Spleen (tissue), 11 donors: ENCODE measurements at regions not wholly inside any gene's neighbourhood (a gene's known extent, or its start where the extent isn't known, plus 50 kb on each side); places are given as distances from the start of the nearest gene placed in this dataset.

ENCODE experiments used
- DNase-seq: peaks from one replicate; pipeline ENCODE4 v3.0.0-alpha.2; 2020
- H3K27ac ChIP-seq, 8 donors: fragments of 200-600 bp; sonication (generic) in 7 of 8; 1 replicate in 4 of 8; 2 replicates in 4 of 8; pipeline versions ENCODE4 v1.5.0 to v1.8.0; 2016 to 2021; ENCODE audit warnings: inconsistent platforms in 4 of 8, mild to moderate bottlenecking in 4 of 8, moderate library complexity in 1 of 8
- H3K27me3 ChIP-seq, 7 donors: fragments of 200-600 bp; sonication (generic) in 6 of 7; replicated peaks in 1 of 7; 1 replicate in 4 of 7; 2 replicates in 3 of 7; pipeline versions ENCODE4 v1.5.0 to v1.8.0; 2016 to 2021; ENCODE audit warnings: inconsistent platforms in 3 of 7, mild to moderate bottlenecking in 1 of 7
- H3K36me3 ChIP-seq, 6 donors: fragments of 200-600 bp; sonication (generic) in 5 of 6; 1 replicate in 4 of 6; 2 replicates in 2 of 6; pipeline versions ENCODE4 v1.5.0 to v1.8.0; 2016 to 2021; ENCODE audit warnings: inconsistent platforms in 2 of 6
- H3K4me1 ChIP-seq, 6 donors: fragments of 200-600 bp; sonication (generic) in 5 of 6; 1 replicate in 3 of 6; 2 replicates in 3 of 6; pipeline versions ENCODE4 v1.5.0 to v1.8.0; 2016 to 2021; ENCODE audit warnings: inconsistent platforms in 3 of 6
- H3K4me3 ChIP-seq, 8 donors: fragments of 200-600 bp; sonication (generic) in 7 of 8; 1 replicate in 4 of 8; 2 replicates in 4 of 8; pipeline versions ENCODE4 v1.5.0 to v1.8.0; 2016 to 2021; ENCODE audit warnings: inconsistent platforms in 4 of 8, mild to moderate bottlenecking in 4 of 8, moderate library complexity in 2 of 8
- H3K9me3 ChIP-seq, 8 donors: fragments of 200-600 bp; sonication (generic) in 7 of 8; 1 replicate in 4 of 8; 2 replicates in 4 of 8; pipeline versions ENCODE4 v1.5.0 to v1.8.0; 2016 to 2021; ENCODE audit warnings: inconsistent platforms in 4 of 8
- CTCF ChIP-seq, 11 experiments: fragments of 200-600 bp in 7 of 11; fragments of 450-650 bp in 4 of 11; sonication (generic) in 4 of 11; IDR thresholded peaks in 8 of 11; conservative IDR thresholded peaks in 3 of 11; 1 replicate in 7 of 11; 2 replicates in 4 of 11; pipeline versions ENCODE4 v1.4.0 to v1.8.0; 2016 to 2021; ENCODE audit warnings: antibody characterized with exemption in 11 of 11, inconsistent platforms in 4 of 11, mild to moderate bottlenecking in 1 of 11
- POLR2A ChIP-seq, 3 donors: fragments of 450-650 bp; IDR thresholded peaks; one replicate each; pipeline ENCODE4 v1.5.1; 2017; ENCODE audit warnings: antibody characterized with exemption in 3 of 3, mild to moderate bottlenecking in 1 of 3
- POLR2AphosphoS5 ChIP-seq, 3 donors: sonication (generic); formaldehyde crosslinking; IDR thresholded peaks; one replicate each; pipeline ENCODE4 v1.5.1; 2017; ENCODE audit warnings: antibody characterized with exemption in 3 of 3
- whole genome bisulfite sequencing, 5 donors: extraction: QIAGEN DNeasy Blood & Tissue Kit in 3 of 5; methylation state at CpG; one replicate each; pipeline versions ENCODE4 v1.1.5 to v1.1.7; 2013 to 2018; 5-methylcytosine and 5-hydroxymethylcytosine counted together
- intact Hi-C: fragments of 100-400 bp; cut with DNase I; formaldehyde crosslinking; loops from one replicate; pipeline ENCODE4 v1.15.0; 2023; ENCODE audit warnings: low total_unique reads
- donor health status: healthy with polysubstance abuse.
- donor health status: DM: no; HTN: no; CAD: no; lungs with moderate emphysema.
- donor health status: DM: no; HTN: no; CAD: no.
- donor health status: Bipolar disorder and iron deficiency.
- donor health status: healthy.
- donor health status: DM: no; HTN: no; CAD: no.
- donor health status: DM: yes; HTN: yes; CAD: no.

- H3K4me3 ChIP-seq = no peak overlapping the region
- peaks cover 0 to 4% (median 0%) of the 10 kb centered on the region in 6 donors for H3K4me1 ChIP-seq
- H3K9me3 ChIP-seq = no peaks in the 10 kb centered on the region
- H3K36me3 ChIP-seq = no peaks in the 10 kb centered on the region
- H3K27ac ChIP-seq = no peak overlapping the region
- DNase-seq = no peak
- no peaks in the 10 kb centered on the region for H3K27me3 ChIP-seq
- TF ChIP-seq POLR2A (IDR thresholded peaks at IDR 0.05) = no peak
- TF ChIP-seq CTCF (IDR thresholded peaks at IDR 0.05 in 8 of 11, conservative IDR thresholded peaks at IDR 0.05 in 3 of 11) = no peak
- TF ChIP-seq POLR2AphosphoS5 (IDR thresholded peaks at IDR 0.05) = no peak
- 62 to 82% (median 65%) methylated on average over 5 of the region's 5 CpGs for WGBS, 5 donors
- intact Hi-C loops = no loop called here
Observed at GRCh38 chr14:53608369-53608768, 348.3 kb downstream of the BMP4 start.

DNA sequence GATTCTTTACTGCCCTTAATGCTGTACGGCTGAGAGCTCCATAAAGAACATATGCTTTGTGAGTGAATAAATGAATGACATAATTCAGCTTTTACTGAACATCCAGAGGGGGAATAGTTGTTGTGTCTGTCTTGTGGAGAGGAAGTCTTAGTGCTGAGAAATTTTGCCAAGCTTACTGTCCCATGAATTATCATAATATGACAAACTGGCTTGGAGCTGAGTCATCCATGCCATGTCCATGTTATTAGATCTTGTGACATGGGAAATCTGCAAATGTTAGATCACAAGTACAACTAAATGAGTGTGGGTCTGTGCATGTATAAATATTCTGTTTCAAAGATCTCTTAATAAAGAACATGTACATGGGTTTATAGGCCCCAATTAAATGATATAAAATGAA, 350.4 kb downstream of the BMP4 start:
- WGBS, 5 donors = 85 to 90% (median 87%) methylated on average over 1 of the region's 1 CpG
- no peak overlapping the region for H3K27ac ChIP-seq
- H3K27me3 ChIP-seq = no peaks in the 10 kb centered on the region
- no peaks in the 10 kb centered on the region for H3K36me3 ChIP-seq
- TF ChIP-seq POLR2A (IDR thresholded peaks at IDR 0.05) (no peak), CTCF (IDR thresholded peaks at IDR 0.05 in 8 of 11, conservative IDR thresholded peaks at IDR 0.05 in 3 of 11) (no peak), POLR2AphosphoS5 (IDR thresholded peaks at IDR 0.05) (no peak)
- H3K9me3 ChIP-seq = no peaks in the 10 kb centered on the region
- H3K4me1 ChIP-seq = no peaks in the 10 kb centered on the region
- DNase-seq = no peak
- H3K4me3 ChIP-seq = no peak overlapping the region
- intact Hi-C loops = no loop called here

DNA sequence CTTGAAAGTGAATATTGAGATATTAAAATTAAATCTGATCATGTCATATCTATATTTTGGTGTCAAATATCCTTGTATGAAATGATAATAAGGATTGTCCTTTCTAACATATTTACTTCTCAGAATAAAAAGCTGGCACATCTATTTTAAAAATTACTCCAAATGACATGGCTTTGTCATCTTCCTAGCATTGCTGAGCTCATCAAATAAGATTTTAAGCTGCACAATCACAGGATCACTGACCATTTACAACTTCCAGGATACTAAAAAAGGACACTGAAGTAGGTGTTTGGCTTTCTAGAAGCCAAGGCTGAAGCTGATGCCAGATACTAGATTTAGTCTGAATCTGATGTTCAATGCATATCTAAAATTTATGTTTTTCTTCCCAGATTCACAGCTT, 351.1 kb downstream of the BMP4 start:
- Histone ChIP-seq H3K9me3 (no peaks in the 10 kb centered on the region), H3K4me1 (no peaks in the 10 kb centered on the region), H3K4me3 (no peak overlapping the region), H3K27me3 (no peaks in the 10 kb centered on the region), H3K36me3 (no peaks in the 10 kb centered on the region), H3K27ac (no peak overlapping the region)
- intact Hi-C loops = no loop called here
- TF ChIP-seq POLR2A (IDR thresholded peaks at IDR 0.05) (no peak), POLR2AphosphoS5 (IDR thresholded peaks at IDR 0.05) (no peak), CTCF (IDR thresholded peaks at IDR 0.05 in 8 of 11, conservative IDR thresholded peaks at IDR 0.05 in 3 of 11) (no peak)
- no peak for DNase-seq

- no peaks in the 10 kb centered on the region for H3K36me3 ChIP-seq
- no peak for TF ChIP-seq POLR2A (IDR thresholded peaks at IDR 0.05)
- no peak for TF ChIP-seq CTCF (IDR thresholded peaks at IDR 0.05 in 8 of 11, conservative IDR thresholded peaks at IDR 0.05 in 3 of 11)
- TF ChIP-seq POLR2AphosphoS5 (IDR thresholded peaks at IDR 0.05) = no peak
- no peak for DNase-seq
- no peak overlapping the region for H3K4me3 ChIP-seq
- no peaks in the 10 kb centered on the region for H3K9me3 ChIP-seq
- no peaks in the 10 kb centered on the region for H3K4me1 ChIP-seq
- intact Hi-C loops = no loop called here
- 77 to 86% (median 85%) methylated on average over 5 of the region's 5 CpGs for WGBS, 5 donors
- no peak overlapping the region for H3K27ac ChIP-seq
- no peaks in the 10 kb centered on the region for H3K27me3 ChIP-seq
Observed at GRCh38 chr14:53603994-53604393, 352.6 kb downstream of the BMP4 start.
